K562 (cell line): ENCODE measurements at regions not wholly inside any gene's neighbourhood (a gene's known extent, or its start where the extent isn't known, plus 50 kb on each side); places are given as distances from the start of the nearest gene placed in this dataset.

Experiments used
- ARNT ChIP-seq, 2 experiments: fragments of 450-650 bp; IDR thresholded peaks; 2 replicates each; pipeline ENCODE4 v1.6.1; 2016; ENCODE audit warnings: mild to moderate bottlenecking in 1 of 2
- CBFB ChIP-seq: sonication (generic); formaldehyde crosslinking; IDR thresholded peaks from 2 replicates; pipeline ENCODE4 v1.4.0; 2020; ENCODE audit warnings: mild to moderate bottlenecking, missing genetic modification reagents
- CBX8 ChIP-seq: fragments of 200-600 bp; sonication (generic); IDR thresholded peaks from 2 replicates; pipeline ENCODE4 v1.6.1; 2012; ENCODE audit warnings: borderline replicate concordance, mixed run types, low read depth, mild to moderate bottlenecking, moderate library complexity, mixed read lengths, low read length, control low read depth, inconsistent platforms; ENCODE audit not compliant: poor library complexity, severe bottlenecking; ENCODE audit errors: extremely low read depth
- CEBPB ChIP-seq: fragments of 450-650 bp; IDR thresholded peaks from 2 replicates; pipeline ENCODE4 v1.6.1; 2016; ENCODE audit warnings: missing genetic modification characterization, missing compliant biosample characterization
- CTCF ChIP-seq, 3 experiments: IDR thresholded peaks in 2 of 3; conservative IDR thresholded peaks in 1 of 3; 2 replicates each; pipeline ENCODE4 v1.5.1; 2011 to 2012; ENCODE audit warnings: low read length in 3 of 3, mild to moderate bottlenecking in 3 of 3, control low read depth in 2 of 3, improper control_type of control experiment in 1 of 3, inconsistent platforms in 1 of 3, low read depth in 1 of 3, mixed read lengths in 1 of 3, moderate library complexity in 1 of 3; ENCODE audit not compliant: insufficient read depth in 2 of 3
- ETS1 ChIP-seq: conservative IDR thresholded peaks from 2 replicates; pipeline ENCODE4 v1.6.1; 2011; ENCODE audit warnings: low read depth, mild to moderate bottlenecking, low read length; ENCODE audit not compliant: control insufficient read depth
- FOXP1 ChIP-seq: sonication (generic); formaldehyde crosslinking; IDR thresholded peaks from 2 replicates; pipeline ENCODE4 v1.8.0; 2022; ENCODE audit warnings: mild to moderate bottlenecking, missing genetic modification reagents
- HMGN3 ChIP-seq: IDR thresholded peaks from 2 replicates; pipeline ENCODE4 v1.6.1; 2011; ENCODE audit warnings: borderline replicate concordance, low read depth, mild to moderate bottlenecking, mixed read lengths, low read length; ENCODE audit not compliant: insufficient read length; ENCODE audit errors: extremely low read depth
- POLR2A ChIP-seq: fragments of 450-650 bp; conservative IDR thresholded peaks from 2 replicates; pipeline ENCODE4 v1.6.1; 2016
- PREB ChIP-seq: sonication (generic); formaldehyde crosslinking; IDR thresholded peaks from 2 replicates; pipeline ENCODE4 v1.8.1; 2023; ENCODE audit warnings: mild to moderate bottlenecking, missing genetic modification reagents
- SRSF1 ChIP-seq: fragments of 200-400 bp; formaldehyde crosslinking; IDR thresholded peaks from 2 replicates; pipeline ENCODE4 v1.6.1; 2017; ENCODE audit warnings: mild to moderate bottlenecking, low read depth, low read length, moderate library complexity
- ZNF644 ChIP-seq: fragments of 200-800 bp; sonication (Bioruptor generic); IDR thresholded peaks from 2 replicates; pipeline ENCODE4 v1.6.1; 2016; ENCODE audit warnings: low read depth, missing genetic modification characterization, missing compliant biosample characterization
- TF ChIP-seq, protein P1 (sequence below): fragments of 450-650 bp; IDR thresholded peaks from 2 replicates; pipeline ENCODE4 v1.6.1; 2016; ENCODE audit warnings: mild to moderate bottlenecking
- TF ChIP-seq, protein P2 (sequence below): sonication (generic); formaldehyde crosslinking; IDR thresholded peaks from 2 replicates; pipeline ENCODE4 v1.8.0; 2023; ENCODE audit warnings: mild to moderate bottlenecking, missing genetic modification reagents

- TF ChIP-seq SRSF1 = no peak
- no peak for TF ChIP-seq CTCF (IDR thresholded peaks at IDR 0.05 in 2 of 3, conservative IDR thresholded peaks at IDR 0.05 in 1 of 3; ENCODE audit: insufficient read depth in 2 of 3, low read depth in 1 of 3, low read length in 3 of 3)
- no peak for TF ChIP-seq ARNT (IDR thresholded peaks at IDR 0.05)
- TF ChIP-seq HMGN3 = no peak
- TF ChIP-seq CBFB (CRISPR knock-in tag) = no peak
- TF ChIP-seq, protein P1, sequence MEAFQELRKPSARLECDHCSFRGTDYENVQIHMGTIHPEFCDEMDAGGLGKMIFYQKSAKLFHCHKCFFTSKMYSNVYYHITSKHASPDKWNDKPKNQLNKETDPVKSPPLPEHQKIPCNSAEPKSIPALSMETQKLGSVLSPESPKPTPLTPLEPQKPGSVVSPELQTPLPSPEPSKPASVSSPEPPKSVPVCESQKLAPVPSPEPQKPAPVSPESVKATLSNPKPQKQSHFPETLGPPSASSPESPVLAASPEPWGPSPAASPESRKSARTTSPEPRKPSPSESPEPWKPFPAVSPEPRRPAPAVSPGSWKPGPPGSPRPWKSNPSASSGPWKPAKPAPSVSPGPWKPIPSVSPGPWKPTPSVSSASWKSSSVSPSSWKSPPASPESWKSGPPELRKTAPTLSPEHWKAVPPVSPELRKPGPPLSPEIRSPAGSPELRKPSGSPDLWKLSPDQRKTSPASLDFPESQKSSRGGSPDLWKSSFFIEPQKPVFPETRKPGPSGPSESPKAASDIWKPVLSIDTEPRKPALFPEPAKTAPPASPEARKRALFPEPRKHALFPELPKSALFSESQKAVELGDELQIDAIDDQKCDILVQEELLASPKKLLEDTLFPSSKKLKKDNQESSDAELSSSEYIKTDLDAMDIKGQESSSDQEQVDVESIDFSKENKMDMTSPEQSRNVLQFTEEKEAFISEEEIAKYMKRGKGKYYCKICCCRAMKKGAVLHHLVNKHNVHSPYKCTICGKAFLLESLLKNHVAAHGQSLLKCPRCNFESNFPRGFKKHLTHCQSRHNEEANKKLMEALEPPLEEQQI = no peak
- TF ChIP-seq CBX8 = no peak
- TF ChIP-seq CEBPB = no peak
- no peak for TF ChIP-seq PREB (CRISPR knock-in tag)
- TF ChIP-seq ETS1 = no peak
- TF ChIP-seq FOXP1 = no peak
- TF ChIP-seq ZNF644 (tag) = no peak
- TF ChIP-seq, protein P2, sequence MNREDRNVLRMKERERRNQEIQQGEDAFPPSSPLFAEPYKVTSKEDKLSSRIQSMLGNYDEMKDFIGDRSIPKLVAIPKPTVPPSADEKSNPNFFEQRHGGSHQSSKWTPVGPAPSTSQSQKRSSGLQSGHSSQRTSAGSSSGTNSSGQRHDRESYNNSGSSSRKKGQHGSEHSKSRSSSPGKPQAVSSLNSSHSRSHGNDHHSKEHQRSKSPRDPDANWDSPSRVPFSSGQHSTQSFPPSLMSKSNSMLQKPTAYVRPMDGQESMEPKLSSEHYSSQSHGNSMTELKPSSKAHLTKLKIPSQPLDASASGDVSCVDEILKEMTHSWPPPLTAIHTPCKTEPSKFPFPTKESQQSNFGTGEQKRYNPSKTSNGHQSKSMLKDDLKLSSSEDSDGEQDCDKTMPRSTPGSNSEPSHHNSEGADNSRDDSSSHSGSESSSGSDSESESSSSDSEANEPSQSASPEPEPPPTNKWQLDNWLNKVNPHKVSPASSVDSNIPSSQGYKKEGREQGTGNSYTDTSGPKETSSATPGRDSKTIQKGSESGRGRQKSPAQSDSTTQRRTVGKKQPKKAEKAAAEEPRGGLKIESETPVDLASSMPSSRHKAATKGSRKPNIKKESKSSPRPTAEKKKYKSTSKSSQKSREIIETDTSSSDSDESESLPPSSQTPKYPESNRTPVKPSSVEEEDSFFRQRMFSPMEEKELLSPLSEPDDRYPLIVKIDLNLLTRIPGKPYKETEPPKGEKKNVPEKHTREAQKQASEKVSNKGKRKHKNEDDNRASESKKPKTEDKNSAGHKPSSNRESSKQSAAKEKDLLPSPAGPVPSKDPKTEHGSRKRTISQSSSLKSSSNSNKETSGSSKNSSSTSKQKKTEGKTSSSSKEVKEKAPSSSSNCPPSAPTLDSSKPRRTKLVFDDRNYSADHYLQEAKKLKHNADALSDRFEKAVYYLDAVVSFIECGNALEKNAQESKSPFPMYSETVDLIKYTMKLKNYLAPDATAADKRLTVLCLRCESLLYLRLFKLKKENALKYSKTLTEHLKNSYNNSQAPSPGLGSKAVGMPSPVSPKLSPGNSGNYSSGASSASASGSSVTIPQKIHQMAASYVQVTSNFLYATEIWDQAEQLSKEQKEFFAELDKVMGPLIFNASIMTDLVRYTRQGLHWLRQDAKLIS (CRISPR knock-in tag) = no peak
- no peak for TF ChIP-seq POLR2A
Measured at GRCh38 chr12:29023436-29024076, 125.5 kb upstream of the FAR2 start.
